ENCODE measurements at regions not wholly inside any gene's neighbourhood (a gene's known extent, or its start where the extent isn't known, plus 50 kb on each side); places are given as distances from the start of the nearest gene placed in this dataset.

DNA sequence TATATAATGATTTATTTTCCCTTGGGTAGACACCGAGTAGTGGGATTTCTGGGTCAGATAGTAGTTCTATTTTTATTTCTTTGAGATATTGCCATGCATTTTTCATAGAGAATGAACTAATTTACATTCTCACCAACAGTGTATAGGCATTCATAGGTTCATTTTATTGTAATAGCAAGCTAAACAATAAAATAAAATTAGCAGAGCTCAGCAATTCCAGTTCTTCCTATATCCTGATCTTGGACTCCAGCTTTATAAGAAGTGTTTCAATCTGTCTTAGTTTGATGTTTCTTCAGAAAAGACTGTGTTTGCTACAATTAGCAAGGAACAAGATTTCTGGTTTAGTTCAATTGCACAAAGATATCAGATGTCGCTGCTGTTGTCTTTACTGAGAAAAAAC, 1024.4 kb upstream of the LRRTM1 start:
- in situ Hi-C loops (cut with HindIII; ENCODE audit: low sequenced_read_pairs): no loop called here
- no peak for DNase-seq (ENCODE audit: low read depth, low spot score)
- H3K4me3 ChIP-seq (ENCODE audit: low read depth, low read length): no peak overlapping the region
- TF ChIP-seq, protein P1, sequence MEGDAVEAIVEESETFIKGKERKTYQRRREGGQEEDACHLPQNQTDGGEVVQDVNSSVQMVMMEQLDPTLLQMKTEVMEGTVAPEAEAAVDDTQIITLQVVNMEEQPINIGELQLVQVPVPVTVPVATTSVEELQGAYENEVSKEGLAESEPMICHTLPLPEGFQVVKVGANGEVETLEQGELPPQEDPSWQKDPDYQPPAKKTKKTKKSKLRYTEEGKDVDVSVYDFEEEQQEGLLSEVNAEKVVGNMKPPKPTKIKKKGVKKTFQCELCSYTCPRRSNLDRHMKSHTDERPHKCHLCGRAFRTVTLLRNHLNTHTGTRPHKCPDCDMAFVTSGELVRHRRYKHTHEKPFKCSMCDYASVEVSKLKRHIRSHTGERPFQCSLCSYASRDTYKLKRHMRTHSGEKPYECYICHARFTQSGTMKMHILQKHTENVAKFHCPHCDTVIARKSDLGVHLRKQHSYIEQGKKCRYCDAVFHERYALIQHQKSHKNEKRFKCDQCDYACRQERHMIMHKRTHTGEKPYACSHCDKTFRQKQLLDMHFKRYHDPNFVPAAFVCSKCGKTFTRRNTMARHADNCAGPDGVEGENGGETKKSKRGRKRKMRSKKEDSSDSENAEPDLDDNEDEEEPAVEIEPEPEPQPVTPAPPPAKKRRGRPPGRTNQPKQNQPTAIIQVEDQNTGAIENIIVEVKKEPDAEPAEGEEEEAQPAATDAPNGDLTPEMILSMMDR (IDR thresholded peaks at IDR 0.05; ENCODE audit: low read depth, low read length): no peak

DNA sequence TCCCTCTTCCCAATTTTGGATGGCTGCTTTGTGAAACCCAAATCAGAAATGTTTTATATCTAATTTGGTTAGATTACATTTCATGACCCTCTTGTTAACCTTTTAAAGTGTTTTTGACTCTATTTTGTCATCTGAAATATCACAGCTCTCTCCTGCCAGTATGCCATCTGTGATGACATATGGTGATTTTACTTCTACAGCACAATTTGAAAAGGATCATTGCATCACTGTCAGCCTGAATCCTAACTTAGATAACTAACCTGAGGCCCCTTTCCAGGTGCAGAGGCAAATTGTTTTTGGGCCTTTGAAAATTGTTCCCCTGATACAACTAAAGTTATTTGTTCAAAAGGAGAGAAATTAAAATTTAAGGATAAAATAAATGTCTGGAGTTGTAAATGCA, 1023.4 kb upstream of the LRRTM1 start:
- DNase-seq (ENCODE audit: low read depth, low spot score): no peak
- in situ Hi-C loops (cut with HindIII; ENCODE audit: low sequenced_read_pairs): no loop called here
- TF ChIP-seq, protein P1 (IDR thresholded peaks at IDR 0.05; ENCODE audit: low read depth, low read length): no peak
- H3K4me3 ChIP-seq (ENCODE audit: low read depth, low read length): no peak overlapping the region

DNA sequence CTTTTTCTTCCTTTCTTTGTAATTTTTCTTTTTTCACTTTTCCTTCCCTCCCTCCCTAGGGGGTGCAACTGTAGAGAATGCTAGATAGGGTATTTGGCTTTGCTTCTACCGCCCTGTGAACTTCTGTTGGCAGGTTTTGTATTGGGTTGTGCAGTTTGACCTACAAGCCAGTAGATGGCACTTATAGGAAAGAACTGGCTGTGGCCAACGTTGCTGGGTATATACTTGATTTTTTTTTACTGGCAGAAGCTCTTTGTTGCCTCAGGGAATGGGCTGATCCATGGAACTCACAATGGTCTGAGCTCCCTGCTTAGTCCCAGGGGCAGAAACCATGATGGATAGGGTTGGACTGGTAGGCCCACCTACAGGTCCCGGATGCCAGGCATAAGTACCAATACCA, 1019.5 kb upstream of the LRRTM1 start:
- in situ Hi-C loops (cut with HindIII; ENCODE audit: low sequenced_read_pairs): no loop called here
- DNase-seq (ENCODE audit: low read depth, low spot score): no peak
- TF ChIP-seq, protein P1 (IDR thresholded peaks at IDR 0.05; ENCODE audit: low read depth, low read length): no peak
- H3K4me3 ChIP-seq (ENCODE audit: low read depth, low read length): no peak overlapping the region

DNA sequence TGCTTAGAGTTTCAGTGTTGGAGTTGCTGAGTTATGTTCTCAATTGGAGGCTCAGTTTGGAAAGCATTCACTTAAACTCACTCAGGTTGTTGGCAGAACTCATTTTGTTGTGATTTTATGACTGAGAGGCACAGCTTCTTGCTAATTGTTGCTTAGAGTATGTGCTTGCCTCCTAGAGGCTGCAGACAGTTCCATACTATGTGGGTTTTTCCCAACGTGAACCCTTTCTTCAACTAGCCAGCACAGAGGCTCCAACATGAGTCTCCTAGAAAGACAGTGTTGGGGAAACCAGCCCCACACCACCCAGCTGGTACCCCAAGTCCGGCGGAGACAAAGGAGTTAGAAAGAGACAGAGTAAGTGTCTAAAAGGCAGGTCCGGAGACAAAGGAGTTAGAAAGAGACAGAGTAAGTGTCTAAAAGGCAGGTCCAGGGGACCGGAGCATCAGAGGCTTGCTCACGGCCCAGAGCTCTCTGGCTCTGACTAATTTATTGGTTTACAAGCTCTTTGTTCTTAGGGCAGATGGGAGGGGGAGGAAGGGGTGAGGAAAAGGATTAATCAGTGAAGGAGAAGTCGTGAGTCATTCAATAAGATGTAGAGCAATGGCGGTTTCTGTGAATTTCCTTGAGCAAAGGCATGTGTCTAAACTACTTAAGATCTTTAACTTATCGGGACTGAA, 999.7 kb upstream of the LRRTM1 start:
- in situ Hi-C loops (cut with HindIII; ENCODE audit: low sequenced_read_pairs): no loop called here
- TF ChIP-seq, protein P1 (IDR thresholded peaks at IDR 0.05; ENCODE audit: low read depth, low read length): no peak
- no peak overlapping the region for H3K4me3 ChIP-seq (ENCODE audit: low read depth, low read length)
- no peak for DNase-seq (ENCODE audit: low read depth, low spot score)

DNA sequence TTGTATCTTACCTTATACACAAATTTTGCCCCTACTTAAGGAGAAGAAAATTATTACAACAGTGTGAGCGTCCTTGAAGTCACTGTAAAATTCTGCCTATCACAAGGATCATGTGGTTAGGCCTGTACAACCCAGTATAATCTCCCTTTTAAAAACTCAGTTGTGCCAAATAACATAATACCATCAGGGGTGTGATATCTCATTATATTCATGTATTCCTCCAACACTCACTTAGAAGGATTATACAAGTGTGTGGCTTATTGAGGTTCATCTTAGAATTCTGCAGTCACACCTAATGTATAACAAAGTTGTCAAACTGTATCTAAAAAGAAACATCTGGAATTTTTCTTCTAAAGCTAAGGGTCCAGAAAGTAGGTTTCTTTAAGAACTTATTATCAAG, 998.8 kb upstream of the LRRTM1 start:
- TF ChIP-seq, protein P1 (IDR thresholded peaks at IDR 0.05; ENCODE audit: low read depth, low read length): no peak
- H3K4me3 ChIP-seq (ENCODE audit: low read depth, low read length): no peak overlapping the region
- in situ Hi-C loops (cut with HindIII; ENCODE audit: low sequenced_read_pairs): no loop called here
- no peak for DNase-seq (ENCODE audit: low read depth, low spot score)

DNA sequence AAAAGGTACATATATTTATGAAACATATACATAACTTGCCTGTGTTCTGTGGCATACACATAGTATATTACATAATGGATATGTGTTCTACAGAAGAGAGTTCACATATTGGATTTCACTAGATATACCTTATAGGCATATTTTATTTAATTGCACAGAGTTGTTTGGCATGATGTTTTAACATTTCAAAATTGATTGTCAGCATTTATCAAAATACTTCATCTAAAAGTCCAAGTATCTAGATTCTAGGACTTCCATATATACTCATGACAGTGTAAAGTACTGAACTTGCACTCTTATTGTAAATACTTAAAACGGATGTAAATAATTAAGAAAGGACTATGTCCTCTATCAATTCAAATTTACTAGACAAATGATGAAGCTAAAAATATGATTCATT, 995.3 kb upstream of the LRRTM1 start:
- H3K4me3 ChIP-seq (ENCODE audit: low read depth, low read length): no peak overlapping the region
- in situ Hi-C loops (cut with HindIII; ENCODE audit: low sequenced_read_pairs): no loop called here
- TF ChIP-seq, protein P1 (IDR thresholded peaks at IDR 0.05; ENCODE audit: low read depth, low read length): no peak
- no peak for DNase-seq (ENCODE audit: low read depth, low spot score)

All from astrocyte of the spinal cord (primary cell).